GM13976 (cell line): ENCODE measurements at regions not wholly inside any gene's neighbourhood (a gene's known extent, or its start where the extent isn't known, plus 50 kb on each side); places are given as distances from the start of the nearest gene placed in this dataset.

Experiments used
- DNase-seq: peaks from one replicate; pipeline ENCODE4 v3.0.0; 2012; ENCODE audit warnings: low spot score
- in situ Hi-C: fragments of 300-500 bp; cut with MboI; formaldehyde crosslinking; loops from one replicate; pipeline ENCODE4 v1.12.0; 2022; ENCODE audit warnings: low sequenced_read_pairs, mixed read lengths, inconsistent platforms; ENCODE audit not compliant: unreplicated experiment
- TF ChIP-seq, protein P1 (sequence below): IDR thresholded peaks from 2 replicates; pipeline ENCODE4 v1.5.1; 2012; ENCODE audit warnings: borderline replicate concordance, mild to moderate bottlenecking; ENCODE audit not compliant: insufficient read depth; ENCODE audit errors: extremely low read depth, missing control alignments, control extremely low read depth

DNA sequence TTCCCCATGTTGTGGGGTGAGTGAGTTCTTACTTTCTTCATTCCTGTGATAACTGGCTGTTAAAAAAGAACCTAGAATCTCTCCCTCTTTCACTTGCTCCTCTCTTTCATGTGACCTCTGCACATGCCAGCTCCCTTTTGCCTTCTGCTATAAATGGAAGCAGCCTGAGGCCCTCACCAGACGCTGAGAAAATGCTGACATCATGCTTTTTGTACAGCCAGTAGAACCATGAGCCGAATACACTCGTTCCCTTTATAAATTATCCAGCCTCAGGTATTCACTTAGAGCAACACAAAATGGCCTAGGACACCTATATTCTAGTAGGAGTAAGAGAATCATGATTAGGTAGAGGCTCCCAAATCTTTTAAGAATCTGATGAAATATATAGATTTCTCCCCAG, 333.5 kb downstream of the LRIG3 start:
- no peak for DNase-seq
- TF ChIP-seq, protein P1, sequence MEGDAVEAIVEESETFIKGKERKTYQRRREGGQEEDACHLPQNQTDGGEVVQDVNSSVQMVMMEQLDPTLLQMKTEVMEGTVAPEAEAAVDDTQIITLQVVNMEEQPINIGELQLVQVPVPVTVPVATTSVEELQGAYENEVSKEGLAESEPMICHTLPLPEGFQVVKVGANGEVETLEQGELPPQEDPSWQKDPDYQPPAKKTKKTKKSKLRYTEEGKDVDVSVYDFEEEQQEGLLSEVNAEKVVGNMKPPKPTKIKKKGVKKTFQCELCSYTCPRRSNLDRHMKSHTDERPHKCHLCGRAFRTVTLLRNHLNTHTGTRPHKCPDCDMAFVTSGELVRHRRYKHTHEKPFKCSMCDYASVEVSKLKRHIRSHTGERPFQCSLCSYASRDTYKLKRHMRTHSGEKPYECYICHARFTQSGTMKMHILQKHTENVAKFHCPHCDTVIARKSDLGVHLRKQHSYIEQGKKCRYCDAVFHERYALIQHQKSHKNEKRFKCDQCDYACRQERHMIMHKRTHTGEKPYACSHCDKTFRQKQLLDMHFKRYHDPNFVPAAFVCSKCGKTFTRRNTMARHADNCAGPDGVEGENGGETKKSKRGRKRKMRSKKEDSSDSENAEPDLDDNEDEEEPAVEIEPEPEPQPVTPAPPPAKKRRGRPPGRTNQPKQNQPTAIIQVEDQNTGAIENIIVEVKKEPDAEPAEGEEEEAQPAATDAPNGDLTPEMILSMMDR, result no peak
- in situ Hi-C loops, result no loop called here

DNA sequence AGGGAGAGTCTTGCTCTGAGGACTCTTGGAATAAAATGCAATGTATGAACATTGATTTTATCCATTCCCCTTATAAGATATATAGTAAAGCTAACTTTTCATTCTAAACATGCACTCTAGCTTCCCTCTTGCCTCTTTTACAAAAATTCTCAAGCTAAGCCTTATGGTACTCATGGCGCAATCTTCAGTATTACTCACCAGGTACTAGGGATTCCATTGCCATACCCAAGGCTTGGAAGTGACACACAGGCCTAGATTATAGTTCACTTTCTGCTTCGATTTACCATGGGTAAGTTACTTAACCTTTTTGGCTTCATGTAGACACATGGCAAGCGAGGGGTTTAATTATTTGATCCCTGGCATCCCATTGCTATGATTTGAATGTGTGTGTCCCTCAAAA, 331.5 kb downstream of the LRIG3 start:
- in situ Hi-C loops, result no loop called here
- TF ChIP-seq, protein P1, result no peak
- DNase-seq, result no peak

DNA sequence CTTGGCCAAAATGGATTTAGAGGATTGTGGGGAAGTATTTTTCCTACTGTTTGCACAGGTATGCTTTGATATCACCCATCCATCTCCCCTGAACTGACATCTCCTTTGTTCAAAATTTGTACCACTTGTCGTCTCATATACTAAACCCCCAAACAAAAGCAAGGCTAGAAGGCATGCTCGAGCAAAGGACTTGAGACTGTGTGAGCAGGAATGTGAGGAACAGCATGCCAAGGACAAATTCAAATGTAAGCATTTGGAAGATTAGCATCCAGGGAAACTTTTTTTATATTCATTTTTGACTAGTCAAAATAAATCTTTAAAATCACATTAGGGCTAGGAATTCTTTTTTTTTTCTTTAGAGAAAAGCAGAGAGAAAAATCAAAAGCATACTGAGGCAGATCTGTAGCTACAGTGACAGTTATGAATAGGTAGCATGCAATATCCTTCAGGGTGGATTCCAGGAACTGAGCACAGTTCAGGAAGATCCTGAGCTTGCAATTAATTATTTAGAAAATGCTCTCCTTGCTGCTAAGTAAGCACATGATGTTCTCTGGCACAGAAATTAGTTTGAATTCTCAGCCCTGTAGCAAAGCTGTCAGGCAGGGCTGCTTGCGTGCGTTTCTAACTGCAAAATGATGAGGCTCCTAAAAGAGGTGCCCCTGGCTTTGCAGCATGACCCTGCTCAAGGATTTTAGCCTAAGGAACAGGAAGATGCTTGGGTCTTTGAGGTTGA, 327.7 kb downstream of the LRIG3 start:
- DNase-seq, result no peak
- in situ Hi-C loops, result no loop called here
- TF ChIP-seq, protein P1, result no peak

DNA sequence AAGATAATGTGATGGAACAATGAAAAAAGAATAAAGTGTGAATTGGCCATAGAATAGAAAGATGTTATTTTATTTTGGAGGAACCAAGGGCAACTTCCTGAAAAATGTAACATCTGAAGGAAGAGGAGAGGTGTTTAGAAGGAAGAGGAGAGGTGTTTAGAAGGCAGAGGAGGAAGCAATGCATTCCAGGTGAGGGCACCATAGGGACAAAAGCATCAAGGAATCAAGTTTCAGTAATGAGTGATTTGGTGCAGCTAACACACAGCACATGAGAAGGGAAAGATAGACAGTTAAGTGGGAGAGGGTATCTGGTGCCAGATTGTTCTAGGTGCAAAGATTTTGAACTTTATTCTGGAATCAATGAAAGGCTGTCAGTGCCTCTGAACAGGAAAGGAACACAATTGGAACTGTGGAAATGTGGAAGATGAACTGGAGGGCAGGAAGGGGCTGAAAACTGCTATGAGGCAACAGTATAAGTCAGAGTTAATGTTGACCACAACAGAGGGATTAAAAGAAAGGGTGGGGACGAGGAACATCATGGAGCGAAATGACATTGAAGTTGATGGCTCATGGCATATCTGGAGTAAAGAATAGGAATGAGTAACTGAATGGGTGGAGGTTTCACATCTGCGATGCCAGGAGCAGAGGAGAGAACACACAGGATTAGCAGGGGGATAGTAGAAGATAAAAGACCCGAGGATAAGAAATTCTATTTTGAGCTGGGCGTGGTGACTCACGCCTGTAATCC, 326.6 kb downstream of the LRIG3 start:
- TF ChIP-seq, protein P1, result no peak
- in situ Hi-C loops, result no loop called here
- no peak for DNase-seq

DNA sequence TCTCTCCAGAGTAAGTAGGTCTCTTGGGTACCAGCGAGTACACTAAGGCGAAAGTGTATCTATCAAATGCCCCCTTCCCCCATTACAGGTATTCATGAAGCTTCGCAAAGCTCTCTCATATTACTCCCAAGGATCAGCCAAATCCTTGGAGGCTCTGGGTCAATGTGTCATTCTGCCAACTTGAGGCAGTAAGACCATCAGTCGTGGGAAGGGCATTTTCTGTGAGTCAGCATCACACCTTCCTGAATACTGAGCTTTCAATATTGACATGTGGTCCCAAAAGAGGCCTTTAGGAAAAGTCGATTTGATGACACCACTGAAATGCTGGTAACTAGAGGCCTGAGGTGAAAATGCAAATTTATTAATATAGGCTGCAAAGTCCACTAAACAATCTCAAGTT, 323.9 kb downstream of the LRIG3 start:
- DNase-seq, result no peak
- TF ChIP-seq, protein P1, result no peak
- in situ Hi-C loops, result no loop called here

GRCh38 chr12:58601529-58601928, 318.8 kb downstream of the LRIG3 start:
- no peak for DNase-seq
- TF ChIP-seq, protein P1, result no peak
- in situ Hi-C loops, result no loop called here

GRCh38 chr12:58602179-58602578, 318.1 kb downstream of the LRIG3 start:
- in situ Hi-C loops, result no loop called here
- no peak for DNase-seq
- TF ChIP-seq, protein P1, result no peak
